ENCODE measurements at regions not wholly inside any gene's neighbourhood (a gene's known extent, or its start where the extent isn't known, plus 50 kb on each side); places are given as distances from the start of the nearest gene placed in this dataset.

DNA sequence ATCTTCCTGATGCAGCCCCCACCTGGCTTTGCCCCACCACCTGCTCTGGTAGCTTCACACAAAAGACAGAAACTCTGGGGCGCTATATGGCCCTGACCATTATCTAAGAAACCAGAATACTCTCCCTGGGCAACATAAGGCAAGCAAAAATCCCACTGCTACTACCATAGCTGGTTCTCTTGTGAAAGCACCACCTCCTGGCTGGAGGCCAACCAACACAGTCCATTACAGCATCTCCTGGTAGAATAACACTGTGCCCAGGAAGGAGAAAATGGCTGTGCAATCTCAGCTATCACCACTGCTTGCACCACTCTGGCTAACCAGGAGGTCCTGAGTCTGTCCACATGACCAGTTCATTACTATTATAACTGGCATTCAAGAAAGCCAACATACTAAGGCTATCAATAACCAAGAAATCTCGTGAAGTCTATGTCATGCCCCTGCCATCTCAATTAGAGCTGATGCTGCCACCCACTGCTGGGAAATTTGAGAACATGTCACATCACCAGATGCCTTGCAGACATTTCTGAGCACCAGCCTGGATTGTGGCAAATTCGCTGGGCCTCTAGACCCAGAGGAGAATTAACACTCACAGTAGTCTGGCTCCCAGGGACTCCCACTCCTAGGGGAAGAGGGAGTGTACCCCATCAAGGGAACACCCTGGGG is 1114.8 kb downstream of the ROBO2 start:
- TF ChIP-seq POLR2A (IDR thresholded peaks at IDR 0.05), result no peak
- TF ChIP-seq, protein P1, sequence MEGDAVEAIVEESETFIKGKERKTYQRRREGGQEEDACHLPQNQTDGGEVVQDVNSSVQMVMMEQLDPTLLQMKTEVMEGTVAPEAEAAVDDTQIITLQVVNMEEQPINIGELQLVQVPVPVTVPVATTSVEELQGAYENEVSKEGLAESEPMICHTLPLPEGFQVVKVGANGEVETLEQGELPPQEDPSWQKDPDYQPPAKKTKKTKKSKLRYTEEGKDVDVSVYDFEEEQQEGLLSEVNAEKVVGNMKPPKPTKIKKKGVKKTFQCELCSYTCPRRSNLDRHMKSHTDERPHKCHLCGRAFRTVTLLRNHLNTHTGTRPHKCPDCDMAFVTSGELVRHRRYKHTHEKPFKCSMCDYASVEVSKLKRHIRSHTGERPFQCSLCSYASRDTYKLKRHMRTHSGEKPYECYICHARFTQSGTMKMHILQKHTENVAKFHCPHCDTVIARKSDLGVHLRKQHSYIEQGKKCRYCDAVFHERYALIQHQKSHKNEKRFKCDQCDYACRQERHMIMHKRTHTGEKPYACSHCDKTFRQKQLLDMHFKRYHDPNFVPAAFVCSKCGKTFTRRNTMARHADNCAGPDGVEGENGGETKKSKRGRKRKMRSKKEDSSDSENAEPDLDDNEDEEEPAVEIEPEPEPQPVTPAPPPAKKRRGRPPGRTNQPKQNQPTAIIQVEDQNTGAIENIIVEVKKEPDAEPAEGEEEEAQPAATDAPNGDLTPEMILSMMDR (IDR thresholded peaks at IDR 0.05), result no peak

Data from adrenal gland (tissue), 5 donors.